Middle frontal gyrus (tissue), 1 donor: ENCODE measurements at regions not wholly inside any gene's neighbourhood (a gene's known extent, or its start where the extent isn't known, plus 50 kb on each side); places are given as distances from the start of the nearest gene placed in this dataset.
"Not testable (repeated sequence)": the region's sequence is repeated elsewhere in the genome, so short reads cannot be mapped to it uniquely, and the experiment has no call there.

Experiments used
- DNase-seq: peaks from one replicate; pipeline ENCODE4 v3.0.0-alpha.2; 2015; ENCODE audit warnings: low spot score; ENCODE audit errors: extremely low spot score

- no peak for DNase-seq
Observed at GRCh38 chr1:60950224-60951063, 131.9 kb upstream of the NFIA start.

GRCh38 chr1:60949826-60950197 lies 132.5 kb upstream of the NFIA start:
- DNase-seq = no peak

- no peak for DNase-seq
Observed at GRCh38 chr1:60949154-60949825, 133.1 kb upstream of the NFIA start.

GRCh38 chr1:60948486-60948885 lies 133.9 kb upstream of the NFIA start:
- no peak for DNase-seq

GRCh38 chr1:60947367-60947766 lies 135.0 kb upstream of the NFIA start:
- no peak for DNase-seq

GRCh38 chr1:60942896-60943638 lies 139.3 kb upstream of the NFIA start:
- no peak for DNase-seq

- DNase-seq = no peak
Observed at GRCh38 chr1:60942291-60942690, 140.1 kb upstream of the NFIA start.

- DNase-seq = not testable (repeated sequence)
Observed at GRCh38 chr1:60940685-60941084, 141.7 kb upstream of the NFIA start.

GRCh38 chr1:60937720-60938119 lies 144.6 kb upstream of the NFIA start:
- DNase-seq = no peak

GRCh38 chr1:60936591-60937342 lies 145.6 kb upstream of the NFIA start:
- DNase-seq = no peak

GRCh38 chr1:60936163-60936562 lies 146.2 kb upstream of the NFIA start:
- no peak for DNase-seq

- no peak for DNase-seq
Observed at GRCh38 chr1:60935599-60936110, 146.7 kb upstream of the NFIA start.

GRCh38 chr1:60930130-60930529 lies 152.2 kb upstream of the NFIA start:
- DNase-seq = no peak

- no peak for DNase-seq
Observed at GRCh38 chr1:60924964-60925798, 157.2 kb upstream of the NFIA start.

- no peak for DNase-seq
Observed at GRCh38 chr1:60924165-60924564, 158.2 kb upstream of the NFIA start.

GRCh38 chr1:60923389-60924087 lies 158.8 kb upstream of the NFIA start:
- peak; percentile 15 for DNase-seq

GRCh38 chr1:60922304-60922703 lies 160.1 kb upstream of the NFIA start:
- DNase-seq = no peak

GRCh38 chr1:60921175-60921574 lies 161.2 kb upstream of the NFIA start:
- DNase-seq = no peak

- no peak for DNase-seq
Observed at GRCh38 chr1:60920561-60920960, 161.8 kb upstream of the NFIA start.

GRCh38 chr1:60918867-60919266 lies 163.5 kb upstream of the NFIA start:
- DNase-seq = no peak
